Suppressor macrophage (primary cell): ENCODE measurements at regions not wholly inside any gene's neighbourhood (a gene's known extent, or its start where the extent isn't known, plus 50 kb on each side); places are given as distances from the start of the nearest gene placed in this dataset.

Source experiments
- DNase-seq, 4 experiments: peaks; one replicate each; pipeline ENCODE4 v3.0.0-alpha.2; 2020 to 2022

DNA sequence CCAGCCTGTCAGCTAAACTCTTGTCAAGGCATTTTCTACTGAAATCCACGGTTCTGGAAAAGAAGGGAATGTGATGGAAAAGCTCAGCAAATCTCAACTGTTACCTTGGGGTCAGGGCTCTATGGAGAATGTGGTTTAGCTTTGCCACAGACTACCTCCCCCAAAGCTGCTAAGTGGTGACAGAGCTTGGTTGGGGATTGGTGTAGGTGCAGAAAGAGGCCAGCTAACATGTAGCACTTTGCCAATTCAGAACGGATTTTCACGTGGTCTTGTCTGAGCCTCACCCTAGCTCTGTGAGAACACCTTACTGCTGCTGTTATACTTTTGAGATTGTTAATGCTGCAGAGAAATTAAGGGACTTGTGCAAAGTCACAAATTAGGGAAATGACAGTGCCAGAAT, 331.1 kb downstream of the RND3 start:
- DNase-seq, result no peak

DNA sequence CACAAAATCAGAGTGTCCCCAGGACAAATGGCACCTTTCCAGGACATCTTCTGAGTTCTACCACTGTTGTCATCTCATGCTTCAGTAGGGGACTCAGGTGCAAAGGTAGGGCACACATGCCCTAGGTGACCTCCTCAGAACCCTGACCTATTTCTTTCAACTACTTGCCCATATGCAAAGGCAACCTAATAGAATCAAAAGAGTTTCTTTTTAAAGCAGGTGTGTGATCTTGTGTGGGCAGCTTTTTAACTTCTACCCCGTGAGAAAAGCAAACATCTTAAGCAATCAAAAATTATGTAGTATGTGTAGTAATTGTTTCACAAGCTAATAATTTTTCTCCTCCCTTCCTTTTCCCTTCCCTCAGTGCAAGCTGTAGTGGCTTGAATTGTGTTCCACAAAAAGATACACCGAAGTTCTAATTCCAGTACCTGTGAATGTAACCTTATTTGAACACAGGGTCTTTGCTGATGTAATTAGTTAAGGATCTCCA, 333.1 kb downstream of the RND3 start:
- no peak for DNase-seq

DNA sequence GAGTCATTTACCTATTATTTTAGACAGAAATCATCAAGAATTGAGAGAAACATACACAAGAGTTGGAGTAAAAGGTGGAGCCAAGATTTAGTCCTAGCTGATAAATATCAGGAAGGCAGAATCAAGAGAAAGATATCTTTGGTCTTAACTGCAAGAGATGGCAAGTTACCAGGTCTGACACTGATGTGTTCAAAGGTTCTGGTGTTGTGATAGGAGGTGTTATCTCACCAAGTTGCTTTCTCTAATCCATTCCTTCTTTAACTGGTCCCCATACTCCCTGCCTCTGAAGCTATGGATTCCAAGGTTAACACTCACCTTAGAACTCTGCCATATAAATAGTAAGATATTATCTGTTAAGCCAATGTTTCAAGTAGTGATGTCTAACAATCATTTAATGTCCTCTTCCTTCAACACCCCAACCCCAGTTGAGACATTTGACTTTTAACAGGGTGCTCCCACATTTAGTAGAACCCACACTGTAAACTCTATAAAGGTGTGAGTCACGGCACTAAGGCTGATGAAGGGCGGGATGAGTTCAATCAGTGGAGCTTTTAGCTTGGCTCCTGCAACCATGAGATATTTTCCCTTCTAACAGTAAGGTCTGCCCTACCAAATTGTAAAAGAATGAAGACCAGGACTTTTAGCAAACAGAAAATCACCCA, 333.7 kb downstream of the RND3 start:
- no peak for DNase-seq

DNA sequence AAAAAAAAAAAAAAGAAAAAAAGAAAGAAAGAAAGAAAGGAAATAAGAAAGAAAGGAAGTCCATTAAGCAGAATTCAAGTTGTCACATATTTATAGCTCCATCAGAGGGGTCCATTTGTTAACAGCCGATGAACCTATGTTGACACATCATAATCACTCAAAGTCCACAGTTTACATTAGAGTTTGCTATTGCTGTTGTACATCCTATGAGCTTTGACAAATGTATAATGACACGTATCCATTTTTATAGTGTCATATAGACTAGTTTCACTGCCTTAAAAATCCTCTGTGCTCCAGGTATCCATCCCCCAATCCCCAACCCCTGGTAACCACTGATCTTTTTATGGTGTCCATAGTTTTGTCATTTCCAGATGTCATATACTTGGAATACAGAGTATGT, 335.2 kb downstream of the RND3 start:
- DNase-seq, result no peak

DNA sequence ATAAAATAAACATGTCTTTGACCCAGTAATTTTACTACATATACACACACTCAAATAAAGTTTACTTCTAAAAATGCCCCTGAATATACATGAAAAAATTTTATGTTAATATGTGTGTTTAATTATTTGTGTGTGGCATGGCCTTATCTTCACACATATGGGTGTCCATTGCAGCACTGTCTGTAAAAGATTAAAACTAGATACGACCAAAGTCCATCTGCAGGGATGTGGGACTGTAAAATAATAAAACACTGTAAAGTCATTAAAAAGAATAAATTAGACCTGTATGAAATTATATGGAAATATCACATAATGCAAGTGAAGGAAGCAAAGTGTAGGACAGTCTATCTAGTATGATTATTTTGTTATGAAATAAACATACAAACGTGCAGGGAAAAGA, 337.3 kb downstream of the RND3 start:
- DNase-seq, result no peak

DNA sequence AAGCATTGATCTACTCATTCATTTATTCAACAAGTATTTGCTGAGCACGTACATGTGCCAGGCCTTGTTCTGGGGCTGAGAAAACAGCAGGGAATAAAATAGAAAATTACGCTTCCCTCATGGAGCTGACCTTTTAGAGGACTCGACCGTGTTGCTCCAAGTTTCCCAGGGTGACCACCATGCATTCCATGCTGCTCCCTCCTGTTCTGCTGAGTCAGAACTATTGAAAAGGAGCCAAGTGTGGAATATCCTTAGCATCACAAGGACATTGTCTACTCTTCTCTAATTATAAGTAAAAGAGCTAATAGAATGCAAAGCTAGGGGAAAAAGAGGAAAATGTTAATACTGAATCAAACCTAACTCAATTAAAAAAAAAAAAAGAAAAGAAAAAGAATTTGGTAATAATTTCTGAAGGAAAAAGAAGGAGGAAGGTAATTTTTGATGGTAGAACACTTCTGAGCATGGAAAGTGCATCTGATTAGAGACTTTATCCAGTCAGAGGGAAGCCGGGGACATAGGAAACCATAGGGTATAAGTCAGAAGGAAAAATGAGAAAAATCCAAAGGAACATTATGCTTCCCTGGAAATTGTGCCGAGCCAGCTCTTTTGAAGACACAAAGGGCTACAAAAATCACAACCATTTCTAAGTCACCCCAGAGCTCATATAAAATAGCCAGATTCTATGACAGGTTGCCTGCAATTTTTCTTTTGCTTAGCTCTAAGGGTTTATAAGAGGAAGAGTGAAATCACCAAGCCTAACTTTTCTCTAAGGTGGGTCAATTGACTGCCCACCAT, 339.4 kb downstream of the RND3 start:
- DNase-seq, result no peak

DNA sequence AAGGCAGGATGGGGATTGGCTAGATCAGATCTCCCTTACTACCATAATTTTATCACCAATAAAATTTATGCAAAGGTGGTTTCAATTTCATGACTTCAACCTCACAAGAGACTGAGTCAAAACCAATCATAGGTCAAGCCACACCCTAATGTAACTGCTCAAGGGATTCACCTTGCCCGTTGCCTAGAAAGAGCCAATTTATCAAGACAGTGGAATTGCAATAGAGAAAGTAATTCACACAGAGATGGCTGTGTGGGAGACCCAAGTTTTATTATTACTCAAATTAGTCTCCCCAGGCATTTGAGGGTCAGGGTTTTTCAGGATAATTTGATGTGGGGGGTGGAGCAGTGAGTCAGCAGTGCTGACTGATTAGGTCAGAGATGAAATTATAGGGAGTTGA, 340.6 kb downstream of the RND3 start:
- no peak for DNase-seq

DNA sequence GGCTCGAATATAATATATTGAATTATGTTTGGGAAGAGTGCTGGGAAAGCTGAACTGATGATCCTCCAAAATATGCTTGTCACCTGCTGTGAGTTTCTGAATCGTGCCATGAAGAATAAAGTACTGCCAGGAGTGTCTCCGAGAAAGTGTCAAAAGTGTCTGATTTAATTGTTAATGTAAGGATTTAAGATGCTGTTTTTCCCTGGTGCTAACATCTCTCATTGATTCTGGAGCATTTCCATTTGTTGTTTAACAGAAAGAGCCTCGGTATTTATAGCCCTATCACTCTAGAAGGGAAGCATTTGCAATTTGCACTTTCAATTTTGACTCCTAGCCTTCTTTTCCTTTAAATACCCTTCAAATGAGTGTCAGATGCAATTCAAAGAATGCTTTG, 342.2 kb downstream of the RND3 start:
- DNase-seq, result no peak

DNA sequence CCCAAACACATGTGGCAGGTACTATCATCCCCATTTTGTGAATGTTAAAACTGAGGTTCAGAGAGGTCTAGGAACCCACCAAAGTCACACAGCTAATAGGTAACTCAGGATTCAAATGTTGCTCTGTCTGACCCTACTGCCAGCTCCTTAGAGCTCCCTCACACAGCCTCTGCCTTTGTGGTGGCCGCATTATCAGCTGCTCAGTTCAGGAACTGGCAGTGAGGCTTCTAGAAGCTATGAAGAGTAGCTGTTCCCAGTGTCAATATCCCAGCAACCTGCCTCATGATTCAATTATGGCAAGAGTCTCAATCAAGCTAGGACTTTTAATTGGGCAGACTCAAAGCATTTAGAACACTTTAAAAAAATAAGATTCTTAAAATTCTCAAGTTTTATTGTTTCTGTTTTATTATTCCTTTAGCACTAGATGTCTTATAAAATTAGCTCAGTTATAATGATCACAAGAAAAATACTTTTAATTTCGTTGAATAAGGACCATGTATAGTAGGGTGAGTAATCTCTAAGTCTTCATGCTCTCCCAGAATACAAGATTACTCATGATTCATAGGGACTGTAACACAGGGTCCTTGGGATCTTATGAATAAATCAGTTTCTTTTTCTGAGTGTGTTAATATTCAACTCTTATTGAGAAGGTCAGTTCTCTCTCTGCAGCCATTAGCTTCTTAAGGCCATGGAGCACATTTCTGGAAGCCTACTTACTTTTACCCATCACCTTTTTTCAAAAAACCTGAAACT, 342.7 kb downstream of the RND3 start:
- DNase-seq, result no peak

DNA sequence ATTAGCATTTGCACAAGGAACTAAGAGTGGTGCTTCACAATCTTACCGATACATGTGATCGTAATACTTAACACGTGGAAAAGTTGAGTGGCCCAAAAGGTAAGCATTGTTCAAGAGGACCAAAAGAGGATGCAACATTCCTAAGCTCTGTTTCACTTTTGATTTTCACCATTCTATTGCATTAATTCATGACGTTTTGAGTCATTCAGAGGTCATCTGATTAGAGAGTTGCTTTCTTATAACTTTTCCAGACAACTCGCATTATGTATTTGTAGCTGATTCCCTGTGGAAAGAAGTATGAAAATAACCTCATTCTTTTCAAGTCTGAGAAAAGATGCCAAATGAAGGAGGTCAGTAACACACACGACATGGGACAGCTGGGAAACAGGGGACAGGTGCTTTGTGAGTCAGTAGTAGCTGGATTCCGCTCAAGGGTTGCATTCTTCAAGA, 344.4 kb downstream of the RND3 start:
- DNase-seq, result no peak

DNA sequence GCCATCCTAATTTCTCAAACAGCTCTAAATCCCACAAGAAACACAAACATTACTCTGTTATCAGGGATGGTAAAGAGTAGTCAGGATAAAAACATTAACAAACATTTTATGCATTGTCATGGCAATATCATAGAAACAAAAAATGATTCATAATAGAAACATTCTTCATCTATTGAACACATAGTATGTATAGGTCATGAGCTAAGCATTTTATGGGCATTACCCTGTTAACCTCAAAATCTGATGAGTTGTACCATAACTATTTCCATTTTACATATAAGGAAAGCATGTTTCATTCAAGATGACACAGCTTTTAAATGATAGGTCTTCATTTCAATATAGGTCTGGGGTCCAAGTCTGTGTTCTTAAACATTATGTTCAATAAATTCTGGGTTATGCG, 344.9 kb downstream of the RND3 start:
- no peak for DNase-seq

DNA sequence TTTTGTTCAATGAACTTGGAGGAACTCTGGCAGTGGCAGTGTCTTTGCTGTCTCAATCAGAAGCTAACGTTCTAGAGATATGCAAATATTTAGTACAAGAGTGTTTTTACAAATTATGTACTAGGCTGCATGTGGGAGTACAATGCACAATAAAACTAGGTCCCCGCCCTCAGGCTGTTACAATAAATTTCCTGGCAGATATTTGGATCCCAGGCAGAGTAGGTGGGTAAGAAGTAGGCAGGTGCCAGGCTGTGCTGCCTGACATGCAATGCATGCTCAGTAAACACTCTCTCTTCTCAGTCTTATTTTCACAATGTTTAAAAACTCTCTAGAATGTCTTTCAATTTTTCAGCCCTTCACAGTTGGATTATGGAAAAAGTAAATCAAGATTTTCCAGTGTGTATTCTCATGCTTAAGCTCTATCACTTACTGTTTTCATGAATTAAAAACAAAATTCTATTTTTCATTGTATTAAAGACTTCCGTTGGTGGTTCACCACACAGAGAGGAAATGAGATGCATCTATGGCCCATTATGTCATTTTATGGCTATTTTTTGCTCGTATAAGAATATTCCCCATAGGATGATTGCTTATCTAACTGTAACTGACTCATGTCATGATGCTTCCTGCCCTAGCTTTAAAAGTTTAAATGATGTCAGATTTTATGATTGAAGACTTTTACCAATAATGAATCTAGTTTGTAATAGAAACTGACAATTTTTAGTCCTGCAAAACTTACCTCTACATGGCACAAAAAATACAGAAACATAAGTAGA, 346.1 kb downstream of the RND3 start:
- DNase-seq, result no peak

DNA sequence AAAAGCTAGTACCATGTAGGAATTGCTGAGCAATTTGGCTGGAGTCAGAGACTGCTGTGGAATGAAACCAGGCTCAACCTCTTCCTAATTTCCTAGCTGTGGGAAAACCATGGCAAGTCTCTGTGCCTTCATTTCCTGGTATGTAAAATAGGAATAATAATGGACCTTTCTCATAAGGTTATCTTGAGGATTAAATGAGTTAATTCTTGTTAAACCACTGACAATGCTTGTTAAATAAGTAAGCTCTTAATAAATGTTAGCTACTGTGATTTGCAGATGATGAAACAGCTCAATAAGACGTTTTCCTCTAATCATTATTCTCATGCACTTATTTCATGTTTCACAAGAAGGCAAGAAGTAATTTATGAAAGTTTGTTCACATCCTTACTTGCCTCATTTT, 346.7 kb downstream of the RND3 start:
- no peak for DNase-seq

DNA sequence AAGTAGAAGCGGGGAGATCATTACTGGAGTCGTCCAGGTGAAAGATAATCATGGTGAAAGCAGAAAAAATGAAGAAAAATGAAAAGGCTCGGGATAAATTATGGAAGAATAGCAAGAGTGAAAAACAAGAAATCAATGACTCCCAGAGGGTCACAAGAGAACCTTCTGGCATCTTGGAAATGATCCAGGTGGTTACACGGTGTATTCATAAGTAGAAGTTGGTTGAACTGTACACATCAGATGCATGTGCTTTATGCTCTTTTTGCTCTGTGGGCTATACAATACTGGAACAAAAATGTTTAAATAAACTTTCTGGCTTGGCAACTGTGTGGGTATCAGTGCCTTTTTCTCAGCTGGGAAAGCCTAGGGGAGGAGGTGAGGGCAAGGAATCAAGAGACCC, 348.9 kb downstream of the RND3 start:
- no peak for DNase-seq

DNA sequence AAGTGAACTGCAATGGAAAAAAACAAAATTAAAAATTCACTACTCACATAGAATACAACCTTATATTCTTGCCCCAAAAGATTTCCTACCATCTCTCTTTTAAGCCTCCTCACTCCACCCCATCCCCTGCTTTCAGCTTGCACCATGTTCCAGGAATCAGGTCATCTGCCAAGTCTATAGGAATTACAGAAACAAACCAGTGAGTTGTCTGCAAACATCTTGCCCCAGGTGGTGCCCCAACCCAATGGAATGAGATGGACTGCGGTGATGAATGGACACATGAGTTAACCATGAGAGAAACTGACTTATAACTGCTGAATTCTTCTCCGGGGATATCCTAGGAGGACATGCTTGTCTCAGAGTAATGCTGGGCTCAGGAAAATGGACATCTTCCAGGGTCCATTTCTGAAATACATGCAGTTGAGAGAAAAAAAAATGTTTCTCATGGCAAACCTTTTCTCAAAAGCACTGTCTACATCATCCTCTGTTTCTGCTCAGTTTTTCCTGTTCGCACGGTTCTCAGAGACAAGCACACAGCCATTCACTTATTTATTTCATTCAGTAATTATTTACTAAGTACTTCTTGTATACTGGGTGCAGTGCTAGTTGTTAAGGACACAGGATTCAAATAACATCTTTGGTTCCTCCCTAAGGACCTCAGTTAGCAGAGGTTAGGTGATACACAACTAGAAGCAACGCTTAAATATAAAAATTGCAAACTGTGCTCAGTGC, 350.0 kb downstream of the RND3 start:
- DNase-seq, result no peak

DNA sequence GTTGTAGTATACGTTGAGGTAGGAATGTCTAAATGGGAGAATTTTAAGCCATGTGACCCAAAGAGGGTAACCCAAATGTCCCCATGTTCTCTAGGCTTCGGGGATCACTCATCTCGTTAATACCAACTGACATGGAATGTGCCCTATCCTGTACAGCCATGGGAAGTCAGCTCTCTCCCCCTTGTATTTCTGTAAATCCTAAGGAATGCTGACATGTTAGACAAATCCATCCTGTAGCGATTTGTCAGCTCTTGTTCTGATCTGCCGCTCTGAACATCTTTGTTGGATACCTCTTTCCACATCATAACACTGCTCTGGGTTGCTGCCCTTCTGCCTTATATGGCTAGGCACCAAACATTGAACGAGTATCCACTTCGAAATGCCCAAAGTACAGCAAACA, 350.6 kb downstream of the RND3 start:
- no peak for DNase-seq

DNA sequence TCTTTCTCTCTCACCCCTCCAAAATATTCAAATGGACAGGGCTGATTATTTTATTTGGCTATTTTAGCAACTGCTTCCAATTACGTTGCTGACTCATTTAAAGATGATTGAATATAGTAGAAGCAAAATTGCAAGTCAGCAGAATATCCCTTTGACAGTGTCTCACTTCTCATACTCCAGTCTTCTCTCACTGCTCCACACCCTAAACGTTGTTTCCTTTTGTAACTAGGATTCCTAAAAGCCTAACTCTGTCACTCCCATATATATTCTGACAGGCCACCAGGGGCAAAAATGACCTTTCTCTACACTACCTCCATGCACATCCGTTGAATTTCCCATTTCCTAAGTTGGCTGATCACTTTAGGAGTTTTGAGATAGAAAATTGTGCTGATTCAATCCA, 351.1 kb downstream of the RND3 start:
- no peak for DNase-seq

DNA sequence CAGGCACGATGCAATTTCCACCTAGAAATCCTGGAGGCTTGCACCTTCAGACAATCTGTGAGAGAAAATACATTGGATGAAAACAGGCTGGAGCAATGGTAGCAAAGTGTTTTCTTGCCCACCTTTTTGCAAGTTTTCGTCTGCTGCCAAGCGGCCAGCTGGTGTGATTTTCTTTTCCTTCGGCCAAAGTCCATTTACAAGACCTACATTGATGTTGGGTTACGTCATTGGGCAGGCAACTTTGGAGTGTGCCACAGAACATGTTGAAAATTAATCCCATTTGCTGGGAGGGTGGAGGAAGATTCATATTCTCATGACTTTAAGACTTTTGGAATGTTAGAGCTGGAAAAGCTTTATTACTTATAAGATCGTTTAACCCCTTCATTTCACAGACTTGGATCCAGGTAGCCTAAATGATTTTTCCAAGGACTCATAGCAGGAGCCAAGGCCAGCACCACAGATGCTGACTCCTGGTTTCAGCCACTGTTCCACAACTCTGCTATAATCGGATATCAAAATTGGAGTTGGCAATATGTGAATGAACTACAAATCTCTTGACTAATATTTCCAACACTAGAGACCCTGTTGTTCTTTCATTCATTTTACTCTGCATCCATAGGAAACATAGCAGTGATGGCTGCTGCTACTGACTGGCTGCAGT, 352.1 kb downstream of the RND3 start:
- DNase-seq, result no peak

DNA sequence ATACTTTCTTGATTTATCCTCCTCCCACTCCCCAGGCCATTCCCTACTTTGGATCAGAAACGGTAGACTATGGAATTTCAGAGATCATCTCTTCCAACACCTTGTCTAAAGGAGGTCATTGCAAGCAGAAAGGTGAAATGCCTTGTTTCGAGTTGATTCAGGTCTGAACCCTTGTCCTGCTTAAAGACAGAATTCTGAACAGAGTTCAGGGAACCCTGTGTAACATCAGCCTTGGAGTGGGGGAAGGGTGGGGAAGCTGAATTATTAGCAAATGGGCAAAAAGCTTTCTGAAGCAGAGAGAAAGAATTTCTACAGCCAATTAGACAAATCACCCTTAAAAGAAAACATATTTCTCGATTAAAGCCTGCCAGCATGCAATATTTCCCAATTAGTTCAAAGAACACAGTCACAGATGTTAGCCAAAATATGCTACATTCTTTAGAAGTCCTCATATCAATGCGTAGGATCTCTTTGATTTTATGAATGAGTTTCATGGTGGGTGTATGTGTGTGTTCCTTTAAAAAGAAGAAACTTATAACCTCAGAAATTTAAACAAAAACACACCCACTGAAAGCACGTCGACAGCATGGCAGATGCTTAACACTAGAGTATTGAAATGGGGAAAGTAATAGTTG, 353.1 kb downstream of the RND3 start:
- no peak for DNase-seq

DNA sequence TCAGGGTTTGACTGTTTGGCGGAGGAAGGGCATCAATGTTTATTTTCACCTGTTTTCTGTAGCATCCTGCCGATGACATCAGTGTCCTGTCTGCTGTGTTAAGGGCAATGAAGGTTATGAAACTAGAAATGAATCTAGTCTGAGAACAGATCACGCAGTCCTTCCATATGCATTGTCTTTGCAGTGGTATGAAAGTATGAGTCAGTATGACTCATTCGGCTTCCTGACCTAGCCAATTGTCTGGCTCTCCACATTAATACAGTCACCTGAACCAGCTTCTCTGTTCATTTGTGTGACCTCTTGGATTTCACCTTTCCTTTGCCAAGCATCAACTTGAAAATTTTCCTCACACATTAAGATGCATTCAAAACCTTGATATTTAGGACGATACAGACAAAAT, 353.8 kb downstream of the RND3 start:
- DNase-seq, result no peak
